Breast epithelium (tissue), 4 donors: ENCODE measurements at regions not wholly inside any gene's neighbourhood (a gene's known extent, or its start where the extent isn't known, plus 50 kb on each side); places are given as distances from the start of the nearest gene placed in this dataset.

ENCODE experiments used
- DNase-seq, 2 donors: peaks; one replicate each; pipeline ENCODE4 v3.0.0-alpha.2; 2019; ENCODE audit warnings: low spot score in 2 of 2
- H3K27ac ChIP-seq, 2 donors: fragments of 200-600 bp; sonication (generic) in 1 of 2; one replicate each; pipeline ENCODE4 v1.5.1; 2016 to 2019; ENCODE audit warnings: mild to moderate bottlenecking in 1 of 2
- H3K27me3 ChIP-seq, 2 donors: fragments of 200-600 bp; sonication (generic) in 1 of 2; one replicate each; pipeline versions ENCODE4 v1.5.1 to v1.6.0; 2017 to 2019; ENCODE audit warnings: control low read depth in 1 of 2, mild to moderate bottlenecking in 1 of 2
- H3K36me3 ChIP-seq: fragments of 200-600 bp; one replicate; pipeline ENCODE4 v1.5.1; 2019
- H3K4me1 ChIP-seq, 2 donors: fragments of 200-600 bp; sonication (generic); one replicate each; pipeline ENCODE4 v1.5.1; 2016 to 2019; ENCODE audit warnings: control low read depth in 1 of 2
- H3K4me3 ChIP-seq, 3 donors: fragments of 200-600 bp; sonication (generic); 1 replicate in 2 of 3; 2 replicates in 1 of 3; pipeline ENCODE4 v1.5.1; 2016 to 2019; ENCODE audit warnings: mild to moderate bottlenecking in 3 of 3, moderate library complexity in 2 of 3
- H3K9me3 ChIP-seq, 2 donors: fragments of 200-600 bp; sonication (generic) in 1 of 2; one replicate each; pipeline ENCODE4 v1.5.1; 2016 to 2019; ENCODE audit warnings: control low read depth in 1 of 2
- CTCF ChIP-seq, 3 donors: fragments of 450-650 bp; IDR thresholded peaks; one replicate each; pipeline ENCODE4 v1.5.1; 2016 to 2017; ENCODE audit warnings: antibody characterized with exemption in 3 of 3, mild to moderate bottlenecking in 3 of 3, moderate library complexity in 3 of 3
- POLR2A ChIP-seq: fragments of 450-650 bp; IDR thresholded peaks from one replicate; pipeline ENCODE4 v1.6.1; 2016; ENCODE audit warnings: antibody characterized with exemption, mild to moderate bottlenecking, moderate library complexity
- POLR2AphosphoS5 ChIP-seq, 3 donors: sonication (generic); formaldehyde crosslinking; IDR thresholded peaks; one replicate each; pipeline ENCODE4 v1.6.1; 2017; ENCODE audit warnings: antibody characterized with exemption in 3 of 3
- intact Hi-C: fragments of 100-400 bp; cut with DNase I; formaldehyde crosslinking; loops from one replicate; pipeline ENCODE4 v1.15.1; 2023; ENCODE audit warnings: low total_unique reads

DNA sequence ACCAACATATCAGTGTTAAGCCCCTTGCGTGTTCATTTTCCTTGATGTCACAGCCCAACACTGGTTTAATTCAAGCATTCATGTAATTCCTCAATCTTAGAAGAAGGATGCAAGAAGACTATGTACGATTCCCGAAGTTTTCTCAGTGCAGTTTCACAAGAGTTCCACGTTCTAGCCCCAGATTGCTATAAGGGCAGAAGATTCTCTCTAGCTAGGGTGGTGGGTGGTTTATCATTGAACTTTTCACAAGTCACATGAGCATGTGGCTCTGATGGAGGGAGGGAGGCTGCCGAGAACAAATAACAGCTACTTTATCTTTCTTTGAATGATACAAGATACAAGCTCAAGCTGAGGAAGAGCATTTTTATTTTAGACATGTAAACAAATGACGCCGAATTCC is 71.9 kb upstream of the NHSL1 start:
- no peaks in the 10 kb centered on the region for H3K9me3 ChIP-seq
- peak overlapping the region; percentile 37 to 63 (median 46) for H3K4me3 ChIP-seq
- no peak for TF ChIP-seq CTCF (IDR thresholded peaks at IDR 0.05)
- TF ChIP-seq POLR2AphosphoS5 (IDR thresholded peaks at IDR 0.05): no peak
- H3K27ac ChIP-seq: peak overlapping the region in 1 of 2 donors; percentile 68
- no peaks in the 10 kb centered on the region for H3K27me3 ChIP-seq
- intact Hi-C loops: no loop called here
- H3K4me1 ChIP-seq: no peaks in the 10 kb centered on the region
- DNase-seq: no peak
- no peaks in the 10 kb centered on the region for H3K36me3 ChIP-seq

DNA sequence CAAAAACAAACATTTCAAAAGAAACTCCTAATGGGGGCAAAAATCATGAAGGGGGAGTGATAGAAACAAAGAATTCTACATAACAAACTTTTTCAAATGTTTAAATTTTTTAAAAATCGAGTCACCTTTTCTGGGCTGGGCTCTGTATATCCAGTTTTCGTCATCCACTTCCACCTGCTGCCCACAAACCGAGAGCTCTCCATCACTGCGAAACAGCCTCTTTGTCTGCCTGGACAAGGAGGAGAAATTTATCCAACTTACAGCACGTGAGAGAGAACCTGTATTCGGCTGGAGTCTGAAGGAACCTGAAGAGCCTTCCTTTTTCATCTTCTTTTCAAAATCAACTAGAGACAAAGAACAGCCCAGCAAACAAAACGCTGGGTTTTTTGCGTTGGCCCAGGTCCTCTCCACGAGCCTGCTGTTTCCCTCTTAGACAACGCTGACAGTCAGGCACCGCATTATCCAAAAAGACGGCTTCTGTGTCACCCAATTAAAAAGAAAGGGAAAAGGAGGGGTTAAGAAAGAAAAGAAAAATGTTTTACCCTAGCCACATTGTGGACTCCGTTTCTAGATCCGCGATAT is 72.4 kb upstream of the NHSL1 start:
- H3K27ac ChIP-seq: peak overlapping the region in 1 of 2 donors; percentile 68
- no peaks in the 10 kb centered on the region for H3K36me3 ChIP-seq
- intact Hi-C loops: no loop called here
- H3K27me3 ChIP-seq: no peaks in the 10 kb centered on the region
- H3K4me3 ChIP-seq: peak overlapping the region; percentile 37 to 63 (median 46)
- H3K4me1 ChIP-seq: no peaks in the 10 kb centered on the region
- H3K9me3 ChIP-seq: no peaks in the 10 kb centered on the region
- TF ChIP-seq CTCF (IDR thresholded peaks at IDR 0.05) (no peak), POLR2AphosphoS5 (IDR thresholded peaks at IDR 0.05) (no peak), POLR2A (no peak)
- no peak for DNase-seq

DNA sequence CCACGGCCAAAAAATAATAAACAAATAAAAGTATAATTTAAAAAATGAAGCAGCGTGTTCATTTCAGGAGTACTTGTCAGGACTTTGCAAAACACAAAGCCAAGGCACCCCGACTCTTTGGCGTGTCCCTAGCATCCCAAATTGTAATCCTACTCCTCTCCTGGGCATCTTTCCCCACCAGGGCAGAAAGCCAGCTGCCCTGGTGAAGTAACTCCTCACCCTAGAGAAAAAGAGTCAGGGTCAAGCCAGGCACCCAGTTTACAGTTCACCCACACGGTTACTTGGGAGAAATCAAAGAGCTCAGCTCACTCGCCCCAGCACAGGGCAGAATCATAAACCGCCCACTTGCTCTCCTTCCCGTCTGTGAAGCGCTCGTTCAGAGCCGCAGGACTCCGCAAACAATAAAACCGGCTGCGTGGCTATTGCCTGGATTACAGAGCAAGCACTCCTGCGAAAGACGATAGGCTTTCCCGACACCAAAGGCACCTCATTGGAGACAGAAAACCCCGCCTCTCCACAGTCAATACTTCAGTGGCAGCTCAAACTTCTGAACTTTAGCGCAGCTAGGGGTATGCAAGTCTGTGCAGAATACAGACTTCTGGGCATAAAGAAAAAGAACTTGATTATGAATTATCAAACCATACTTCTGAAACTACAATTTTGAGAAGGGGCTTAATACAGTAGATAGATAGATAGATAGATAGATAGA is 73.0 kb upstream of the NHSL1 start:
- Histone ChIP-seq H3K4me3 (peak overlapping the region; percentile 37 to 63 (median 46)), H3K9me3 (no peaks in the 10 kb centered on the region), H3K27me3 (no peaks in the 10 kb centered on the region), H3K27ac (peak overlapping the region; percentile 68 to 69), H3K36me3 (no peaks in the 10 kb centered on the region), H3K4me1 (no peaks in the 10 kb centered on the region)
- TF ChIP-seq POLR2AphosphoS5 (IDR thresholded peaks at IDR 0.05) (peak in 2 of 3 donors; percentile 40 to 56), POLR2A (no peak)
- peak; percentile 76 to 83 for DNase-seq
- intact Hi-C loops: no loop called here

GRCh38 chr6:138572885-138573284 is 73.6 kb upstream of the NHSL1 start:
- Histone ChIP-seq H3K9me3 (no peaks in the 10 kb centered on the region), H3K27ac (no peak overlapping the region), H3K4me3 (no peak overlapping the region), H3K27me3 (no peaks in the 10 kb centered on the region), H3K4me1 (no peaks in the 10 kb centered on the region), H3K36me3 (no peaks in the 10 kb centered on the region)
- TF ChIP-seq POLR2AphosphoS5 (IDR thresholded peaks at IDR 0.05) (no peak), CTCF (IDR thresholded peaks at IDR 0.05) (no peak)
- DNase-seq: no peak
- intact Hi-C loops: no loop called here

GRCh38 chr6:138575257-138575656 is 76.0 kb upstream of the NHSL1 start:
- DNase-seq: no peak
- H3K27me3 ChIP-seq: no peaks in the 10 kb centered on the region
- intact Hi-C loops: no loop called here

More at GRCh38 chr6:138575257-138575656, 76.0 kb upstream of the NHSL1 start:
- no peak overlapping the region for H3K27ac ChIP-seq
- H3K9me3 ChIP-seq: no peaks in the 10 kb centered on the region
- H3K4me3 ChIP-seq: no peak overlapping the region
- H3K36me3 ChIP-seq: no peaks in the 10 kb centered on the region
- no peak for TF ChIP-seq POLR2A
- TF ChIP-seq POLR2AphosphoS5 (IDR thresholded peaks at IDR 0.05): no peak
- no peak for TF ChIP-seq CTCF (IDR thresholded peaks at IDR 0.05)
- H3K4me1 ChIP-seq: no peaks in the 10 kb centered on the region
